CD4-positive, alpha-beta T cell (primary cell): ENCODE measurements at regions not wholly inside any gene's neighbourhood (a gene's known extent, or its start where the extent isn't known, plus 50 kb on each side); places are given as distances from the start of the nearest gene placed in this dataset.

Experiments used
- ATAC-seq: fragments of 200-7000 bp; cut with Tn5 transposase; one replicate; pipeline ENCODE4 v1.10.0; 2022; ENCODE audit warnings: mild to moderate bottlenecking; ENCODE audit not compliant: poor library complexity
- CTCF ChIA-PET: fragments of 350-600 bp; sonication (Branson Sonifier 250); formaldehyde crosslinking; loops from one replicate; lab custom pipeline; 2021; ENCODE audit warnings: antibody characterized with exemption, inconsistent platforms; lab: Charles Lee
- POLR2A ChIA-PET: fragments of 350-600 bp; sonication (Branson Sonifier 250); formaldehyde crosslinking; loops from one replicate; lab custom pipeline; 2021; ENCODE audit warnings: antibody characterized with exemption, inconsistent platforms; lab: Charles Lee
- DNase-seq, 14 experiments: peaks; one replicate each; pipeline ENCODE4 v3.0.0-alpha.2; 2013 to 2020; ENCODE audit warnings: mixed read lengths in 2 of 14
- H3K27ac ChIP-seq, 2 donors: one replicate each; pipeline versions ENCODE4 v1.5.1 to v1.7.0; 2013; ENCODE audit warnings: low read length in 2 of 2, low read depth in 1 of 2, mild to moderate bottlenecking in 1 of 2
- H3K27me3 ChIP-seq, 2 experiments: 1 replicate in 1 of 2; 2 replicates in 1 of 2; pipeline versions ENCODE4 v1.6.1 to v1.7.0; 2013; ENCODE audit warnings: low read length in 2 of 2, control low read depth in 1 of 2, mild to moderate bottlenecking in 1 of 2, moderate library complexity in 1 of 2; ENCODE audit not compliant: insufficient read depth in 2 of 2, control insufficient read depth in 1 of 2
- H3K36me3 ChIP-seq: one replicate; pipeline ENCODE4 v1.6.1; 2013; ENCODE audit warnings: low read length, control low read depth; ENCODE audit not compliant: insufficient read depth
- H3K4me1 ChIP-seq: one replicate; pipeline ENCODE4 v1.6.1; 2013; ENCODE audit warnings: low read length, control low read depth; ENCODE audit not compliant: insufficient read depth
- H3K4me3 ChIP-seq: one replicate; pipeline ENCODE4 v1.5.1; 2013; ENCODE audit warnings: mild to moderate bottlenecking, low read length, moderate library complexity
- H3K9me3 ChIP-seq, 2 experiments: 1 replicate in 1 of 2; 2 replicates in 1 of 2; pipeline versions ENCODE4 v1.6.1 to v1.7.0; 2013; ENCODE audit warnings: low read length in 2 of 2, mild to moderate bottlenecking in 2 of 2, control low read depth in 1 of 2, moderate library complexity in 1 of 2; ENCODE audit not compliant: control insufficient read depth in 1 of 2, insufficient read depth in 1 of 2
- H3K27ac Mint-ChIP-seq: one replicate; pipeline ENCODE4 v1.8.0; 2020; ENCODE audit warnings: mixed read lengths
- H3K27me3 Mint-ChIP-seq: one replicate; pipeline ENCODE4 v1.8.0; 2021; ENCODE audit warnings: mixed read lengths
- H3K36me3 Mint-ChIP-seq: one replicate; pipeline ENCODE4 v1.8.0; 2021; ENCODE audit warnings: low read depth, mixed read lengths
- H3K4me1 Mint-ChIP-seq: one replicate; pipeline ENCODE4 v1.8.0; 2021; ENCODE audit warnings: low read depth, mixed read lengths
- H3K4me3 Mint-ChIP-seq: one replicate; pipeline ENCODE4 v1.8.0; 2020; ENCODE audit warnings: mild to moderate bottlenecking, mixed read lengths
- H3K9me3 Mint-ChIP-seq: one replicate; pipeline ENCODE4 v1.8.0; 2020; ENCODE audit warnings: mixed read lengths
- CTCF ChIP-seq: fragments of 200-600 bp; IDR thresholded peaks from one replicate; pipeline ENCODE4 v1.8.0; 2022; ENCODE audit warnings: antibody characterized with exemption, mild to moderate bottlenecking
- intact Hi-C, 2 experiments: fragments of 100-400 bp; cut with DNase I in 1 of 2; cut with micrococcal nuclease in 1 of 2; formaldehyde crosslinking; loops; one replicate each; pipeline versions ENCODE4 v1.15.1 to v1.9.0; 2023 to 2025; cut with DNase I, micrococcal nuclease

GRCh38 chrX:26511589-26512363, 295.8 kb downstream of the MAGEB5 start:
- Histone ChIP-seq H3K36me3 (no peaks in the 10 kb centered on the region), H3K4me3 (no peak overlapping the region), H3K27me3 (no peaks in the 10 kb centered on the region), H3K4me1 (no peaks in the 10 kb centered on the region), H3K9me3 (no peaks in the 10 kb centered on the region), H3K27ac (no peak overlapping the region)
- Mint-ChIP-seq H3K27ac (no peak overlapping the region), H3K4me1 (no peaks in the 10 kb centered on the region), H3K27me3 (no peaks in the 10 kb centered on the region), H3K36me3 (no peaks in the 10 kb centered on the region), H3K9me3 (no peaks in the 10 kb centered on the region), H3K4me3 (no peak overlapping the region)
- intact Hi-C loops, result no loop called here
- DNase-seq (no peak), ATAC-seq (no peak)
- no peak for TF ChIP-seq CTCF
- ChIA-PET CTCF (no interaction called here), POLR2A (no interaction called here)

- Histone ChIP-seq H3K27ac (no peak overlapping the region), H3K36me3 (no peaks in the 10 kb centered on the region), H3K9me3 (no peaks in the 10 kb centered on the region), H3K27me3 (no peaks in the 10 kb centered on the region), H3K4me3 (no peak overlapping the region), H3K4me1 (no peaks in the 10 kb centered on the region)
- ChIA-PET POLR2A (no interaction called here), CTCF (no interaction called here)
- ATAC-seq (no peak), DNase-seq (no peak)
- Mint-ChIP-seq H3K27me3 (no peaks in the 10 kb centered on the region), H3K27ac (no peak overlapping the region), H3K4me1 (no peaks in the 10 kb centered on the region), H3K9me3 (no peaks in the 10 kb centered on the region), H3K36me3 (no peaks in the 10 kb centered on the region), H3K4me3 (no peak overlapping the region)
- TF ChIP-seq CTCF, result no peak
- intact Hi-C loops, result no loop called here
Measured at GRCh38 chrX:26470941-26471340, 255.0 kb downstream of the MAGEB5 start.

DNA sequence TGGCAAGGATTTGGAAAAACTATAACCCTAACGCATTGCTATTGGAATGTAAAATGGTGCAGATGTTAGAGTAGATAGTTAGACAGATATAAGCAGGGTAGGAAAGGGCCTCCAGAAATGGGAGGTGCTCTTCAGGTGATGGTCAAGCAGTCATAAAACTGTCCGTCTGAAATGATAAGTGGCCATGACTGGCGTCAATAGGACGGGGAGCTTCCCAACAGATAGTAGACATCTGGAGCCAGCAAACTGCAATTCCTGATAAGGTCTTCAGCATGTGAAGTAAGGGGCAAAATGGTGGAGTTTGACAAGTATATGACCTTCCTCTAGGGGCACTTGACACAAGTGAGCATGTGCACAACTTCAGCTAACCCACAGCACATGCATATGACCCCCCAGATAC, 250.4 kb downstream of the MAGEB5 start:
- intact Hi-C loops, result no loop called here

More for the DNA sequence above, 250.4 kb downstream of the MAGEB5 start:
- Mint-ChIP-seq H3K9me3 (no peaks in the 10 kb centered on the region), H3K27ac (no peak overlapping the region), H3K36me3 (no peaks in the 10 kb centered on the region), H3K4me1 (no peaks in the 10 kb centered on the region), H3K4me3 (no peak overlapping the region), H3K27me3 (no peaks in the 10 kb centered on the region)
- Histone ChIP-seq H3K9me3 (no peaks in the 10 kb centered on the region), H3K27ac (no peak overlapping the region), H3K36me3 (no peaks in the 10 kb centered on the region), H3K4me1 (no peaks in the 10 kb centered on the region), H3K27me3 (no peaks in the 10 kb centered on the region), H3K4me3 (no peak overlapping the region)
- no peak for TF ChIP-seq CTCF
- POLR2A ChIA-PET, result no interaction called here
- no peak for ATAC-seq
- DNase-seq, result no peak
- CTCF ChIA-PET, result no interaction called here
